ENCODE measurements at regions not wholly inside any gene's neighbourhood (a gene's known extent, or its start where the extent isn't known, plus 50 kb on each side); places are given as distances from the start of the nearest gene placed in this dataset.

- Histone ChIP-seq H3K4me2 (ENCODE audit: insufficient read depth, insufficient read length, low read length) (no peak overlapping the region), H2BK15ac (ENCODE audit: low read depth, low read length) (no peak overlapping the region), H3K9me3 (ENCODE audit: control insufficient read depth, low read depth, low read length) (no peaks in the 10 kb centered on the region), H2BK12ac (ENCODE audit: insufficient read length, low read depth, low read length) (no peak overlapping the region), H3K9ac (ENCODE audit: extremely low read depth, insufficient read length, low read length) (no peak overlapping the region), H3K23ac (ENCODE audit: insufficient read length, low read depth, low read length) (no peak overlapping the region), H3K4ac (ENCODE audit: low read depth, low read length) (no peak overlapping the region), H3K14ac (ENCODE audit: insufficient read depth, low read length) (no peak overlapping the region), H3K27ac (ENCODE audit: insufficient read length, low read depth, low read length) (no peak overlapping the region), H4K91ac (ENCODE audit: insufficient read length, low read depth, low read length) (no peak overlapping the region), H2BK120ac (ENCODE audit: low read depth, low read length, poor library complexity, severe bottlenecking) (no peak overlapping the region), H3K23me2 (ENCODE audit: insufficient read length, low read depth, low read length, poor library complexity, severe bottlenecking) (no peaks in the 10 kb centered on the region), H3K56ac (ENCODE audit: insufficient read length, low read depth, low read length) (no peak overlapping the region), H3K79me2 (ENCODE audit: insufficient read depth, low read length) (no peaks in the 10 kb centered on the region), H3K79me1 (ENCODE audit: insufficient read depth, low read depth, low read length, poor library complexity, severe bottlenecking) (no peaks in the 10 kb centered on the region), H3T11ph (ENCODE audit: low read length) (no peak overlapping the region), H4K5ac (ENCODE audit: insufficient read length, low read depth, low read length) (no peak overlapping the region), H3K4me1 (ENCODE audit: insufficient read depth, low read length) (no peaks in the 10 kb centered on the region), H2BK5ac (ENCODE audit: insufficient read length, low read length) (no peak overlapping the region), H2BK20ac (ENCODE audit: low read depth, low read length, poor library complexity, severe bottlenecking) (no peak overlapping the region), H3K18ac (ENCODE audit: insufficient read length, low read depth, low read length) (no peak overlapping the region), H4K8ac (replicated peaks; ENCODE audit: insufficient read length, low read depth, low read length) (no peak overlapping the region), H2AFZ (ENCODE audit: low read length) (no peak overlapping the region), H3K27me3 (ENCODE audit: insufficient read depth, low read length) (no peaks in the 10 kb centered on the region), H4K20me1 (ENCODE audit: control insufficient read depth, insufficient read depth, insufficient read length) (no peaks in the 10 kb centered on the region), H2AK5ac (ENCODE audit: insufficient read length, low read length) (no peak overlapping the region)
- Mint-ChIP-seq H3K27ac (no peak overlapping the region), H3K36me3 (ENCODE audit: insufficient read depth in 1 of 3, low read depth in 3 of 3) (no peaks in the 10 kb centered on the region), H3K9me3 (peaks cover 2 to 3% of the 10 kb centered on the region in 2 experiments; a peak in 2 of 5 replicates), H3K4me3 (no peak overlapping the region), H3K27me3 (ENCODE audit: low read depth) (peaks cover 2% of the 10 kb centered on the region; the same call in 1 of the 2 replicates), H3K4me1 (no peaks in the 10 kb centered on the region; a peak in 1 of 4 replicates)
- no peak for TF ChIP-seq CTCF (conservative IDR thresholded peaks at IDR 0.05)
- DNase-seq = no peak
- WGBS (ENCODE audit: extremely low coverage, insufficient read length, low lambda C conversion rate) = no CpG with 5 or more reads among the region's 11 CpGs
Measured at GRCh38 chr10:131587976-131588680, 276.6 kb upstream of the TCERG1L start.
